NT2/D1 (cell line): ENCODE measurements at regions not wholly inside any gene's neighbourhood (a gene's known extent, or its start where the extent isn't known, plus 50 kb on each side); places are given as distances from the start of the nearest gene placed in this dataset.
"Not testable (repeated sequence)": the region's sequence is repeated elsewhere in the genome, so short reads cannot be mapped to it uniquely, and the experiment has no call there.

Experiments
- DNase-seq: peaks from one replicate; pipeline ENCODE4 v3.0.0-alpha.2; 2011; ENCODE audit warnings: low read depth, low spot score
- H3K27me3 ChIP-seq: 2 replicates; pipeline ENCODE4 v1.6.0; 2011; ENCODE audit warnings: mild to moderate bottlenecking; ENCODE audit not compliant: insufficient read length, insufficient read depth
- H3K36me3 ChIP-seq: 2 replicates; pipeline ENCODE4 v1.6.1; 2011; ENCODE audit warnings: mild to moderate bottlenecking, low read length, mixed read lengths; ENCODE audit not compliant: insufficient read depth, insufficient read length
- H3K4me1 ChIP-seq: 2 replicates; pipeline ENCODE4 v1.5.1; 2011; ENCODE audit not compliant: insufficient read depth, insufficient read length
- H3K4me3 ChIP-seq: 2 replicates; pipeline ENCODE4 v1.5.1; 2011; ENCODE audit warnings: low read depth; ENCODE audit not compliant: insufficient read length
- H3K9ac ChIP-seq: 2 replicates; pipeline ENCODE4 v1.6.0; 2011; ENCODE audit warnings: low read depth; ENCODE audit not compliant: insufficient read length
- H3K9me3 ChIP-seq: 2 replicates; pipeline ENCODE4 v1.5.1; 2011; ENCODE audit warnings: mild to moderate bottlenecking, low read length; ENCODE audit not compliant: insufficient read depth
- SUZ12 ChIP-seq: IDR thresholded peaks from 2 replicates; pipeline ENCODE4 v1.6.1; 2011; ENCODE audit not compliant: insufficient read length, insufficient read depth; ENCODE audit errors: extremely low read depth
- YY1 ChIP-seq: IDR thresholded peaks from 2 replicates; pipeline ENCODE4 v1.6.1; 2011; ENCODE audit not compliant: insufficient read length, insufficient read depth
- ZNF274 ChIP-seq: IDR thresholded peaks from 2 replicates; pipeline ENCODE4 v1.6.1; 2011; ENCODE audit warnings: mild to moderate bottlenecking, low read depth, low read length

GRCh38 chr13:23966221-23966690 lies 69.0 kb upstream of the C1QTNF9B start:
- Histone ChIP-seq H3K9me3 (no peaks in the 10 kb centered on the region), H3K4me3 (no peak overlapping the region), H3K9ac (no peak overlapping the region), H3K36me3 (no peaks in the 10 kb centered on the region), H3K27me3 (no peaks in the 10 kb centered on the region), H3K4me1 (no peaks in the 10 kb centered on the region)
- no peak for DNase-seq
- TF ChIP-seq YY1 (no peak), ZNF274 (no peak), SUZ12 (no peak)

- no peaks in the 10 kb centered on the region for H3K4me1 ChIP-seq
- no peak overlapping the region for H3K9ac ChIP-seq
- H3K36me3 ChIP-seq, result no peaks in the 10 kb centered on the region
- H3K9me3 ChIP-seq, result no peaks in the 10 kb centered on the region
- DNase-seq, result no peak
- TF ChIP-seq SUZ12 (no peak), ZNF274 (no peak), YY1 (no peak)
- no peak overlapping the region for H3K4me3 ChIP-seq
- H3K27me3 ChIP-seq, result no peaks in the 10 kb centered on the region
Measured at GRCh38 chr13:23966691-23967615, 69.7 kb upstream of the C1QTNF9B start.

GRCh38 chr13:23967792-23968191 lies 70.5 kb upstream of the C1QTNF9B start:
- H3K27me3 ChIP-seq, DNase-seq, H3K4me3 ChIP-seq, H3K9ac ChIP-seq, H3K4me1 ChIP-seq, H3K9me3 ChIP-seq, H3K36me3 ChIP-seq: not testable (repeated sequence)

- H3K9ac ChIP-seq, result no peak overlapping the region
- H3K27me3 ChIP-seq, result no peaks in the 10 kb centered on the region
- no peaks in the 10 kb centered on the region for H3K36me3 ChIP-seq
- H3K4me1 ChIP-seq, result no peaks in the 10 kb centered on the region
- DNase-seq, result no peak
- H3K4me3 ChIP-seq, result no peak overlapping the region
- TF ChIP-seq YY1 (no peak), SUZ12 (no peak), ZNF274 (no peak)
- peaks cover 17% of the 10 kb centered on the region; the same call in 1 of the 2 replicates for H3K9me3 ChIP-seq
Measured at GRCh38 chr13:23969647-23970046, 72.3 kb upstream of the C1QTNF9B start.

GRCh38 chr13:23979361-23980159 lies 82.3 kb upstream of the C1QTNF9B start:
- Histone ChIP-seq H3K27me3 (no peaks in the 10 kb centered on the region), H3K9ac (peak overlapping the region; percentile 79), H3K4me1 (no peaks in the 10 kb centered on the region), H3K4me3 (peak overlapping the region; percentile 61), H3K36me3 (no peaks in the 10 kb centered on the region), H3K9me3 (no peaks in the 10 kb centered on the region)
- DNase-seq, result peak; percentile 20
- TF ChIP-seq YY1 (no peak), ZNF274 (no peak), SUZ12 (no peak)

- no peaks in the 10 kb centered on the region for H3K27me3 ChIP-seq
- no peaks in the 10 kb centered on the region for H3K36me3 ChIP-seq
- H3K9me3 ChIP-seq, result no peaks in the 10 kb centered on the region
- H3K9ac ChIP-seq, result peak overlapping the region; percentile 79
- peak; percentile 38 for DNase-seq
- no peak for TF ChIP-seq YY1
- peak overlapping the region; percentile 61 for H3K4me3 ChIP-seq
- no peaks in the 10 kb centered on the region for H3K4me1 ChIP-seq
Measured at GRCh38 chr13:23980160-23980551, 82.9 kb upstream of the C1QTNF9B start.

GRCh38 chr13:23983671-23984070 lies 86.4 kb upstream of the C1QTNF9B start:
- no peaks in the 10 kb centered on the region for H3K27me3 ChIP-seq
- no peak overlapping the region for H3K9ac ChIP-seq
- H3K9me3 ChIP-seq, result no peaks in the 10 kb centered on the region
- no peaks in the 10 kb centered on the region for H3K4me1 ChIP-seq
- no peak for DNase-seq
- H3K4me3 ChIP-seq, result no peak overlapping the region
- TF ChIP-seq SUZ12 (no peak), YY1 (no peak), ZNF274 (no peak)
- no peaks in the 10 kb centered on the region for H3K36me3 ChIP-seq
